H9 (cell line): ENCODE measurements at regions not wholly inside any gene's neighbourhood (a gene's known extent, or its start where the extent isn't known, plus 50 kb on each side); places are given as distances from the start of the nearest gene placed in this dataset.

Source experiments
- DNase-seq: peaks from one replicate; pipeline ENCODE4 v3.0.0-alpha.2; 2017
- H2AFZ ChIP-seq: one replicate; pipeline ENCODE4 v1.6.1; 2013; ENCODE audit warnings: mild to moderate bottlenecking, low read length, control low read depth, moderate library complexity
- H2AK5ac ChIP-seq: 2 replicates; pipeline ENCODE4 v1.6.1; 2013; ENCODE audit warnings: low read length, control low read depth, mixed read lengths; ENCODE audit not compliant: insufficient read length
- H2BK120ac ChIP-seq: one replicate; pipeline ENCODE4 v1.6.1; 2013; ENCODE audit warnings: low read depth, mild to moderate bottlenecking, low read length, control low read depth, inconsistent platforms; ENCODE audit not compliant: poor library complexity, severe bottlenecking
- H2BK12ac ChIP-seq: 2 replicates; pipeline ENCODE4 v1.6.1; 2013; ENCODE audit warnings: low read length, control low read depth, mixed read lengths, low read depth; ENCODE audit not compliant: insufficient read length
- H2BK15ac ChIP-seq: 2 replicates; pipeline ENCODE4 v1.6.1; 2013; ENCODE audit warnings: low read depth, low read length, control low read depth
- H2BK20ac ChIP-seq: one replicate; pipeline ENCODE4 v1.6.1; 2013; ENCODE audit warnings: low read depth, mild to moderate bottlenecking, low read length, control low read depth, inconsistent platforms; ENCODE audit not compliant: poor library complexity, severe bottlenecking
- H2BK5ac ChIP-seq: 2 replicates; pipeline ENCODE4 v1.6.1; 2013; ENCODE audit warnings: low read length, control low read depth, mixed read lengths; ENCODE audit not compliant: insufficient read length
- H3K14ac ChIP-seq: 2 replicates; pipeline ENCODE4 v1.6.1; 2013; ENCODE audit warnings: low read length, control low read depth; ENCODE audit not compliant: insufficient read depth
- H3K18ac ChIP-seq: 2 replicates; pipeline ENCODE4 v1.6.1; 2013; ENCODE audit warnings: low read depth, mild to moderate bottlenecking, mixed read lengths, low read length, control low read depth; ENCODE audit not compliant: insufficient read length
- H3K23ac ChIP-seq: 2 replicates; pipeline ENCODE4 v1.6.1; 2013; ENCODE audit warnings: low read length, control low read depth, mixed read lengths, low read depth; ENCODE audit not compliant: insufficient read length
- H3K23me2 ChIP-seq: 2 replicates; pipeline ENCODE4 v1.6.1; 2013; ENCODE audit warnings: low read depth, mild to moderate bottlenecking, mixed read lengths, low read length, control low read depth; ENCODE audit not compliant: insufficient read length, poor library complexity, severe bottlenecking
- H3K27ac ChIP-seq: 2 replicates; pipeline ENCODE4 v1.5.1; 2013; ENCODE audit warnings: low read length, control low read depth, mixed read lengths, low read depth; ENCODE audit not compliant: insufficient read length
- H3K27me3 ChIP-seq: 2 replicates; pipeline ENCODE4 v1.6.1; 2013; ENCODE audit warnings: low read length, control low read depth, inconsistent platforms; ENCODE audit not compliant: insufficient read depth
- H3K4ac ChIP-seq: 2 replicates; pipeline ENCODE4 v1.6.1; 2013; ENCODE audit warnings: low read depth, mild to moderate bottlenecking, control low read depth, inconsistent platforms, low read length, moderate library complexity
- H3K4me1 ChIP-seq: 2 replicates; pipeline ENCODE4 v1.6.1; 2013; ENCODE audit warnings: low read length, control low read depth, inconsistent platforms; ENCODE audit not compliant: insufficient read depth
- H3K4me2 ChIP-seq: 2 replicates; pipeline ENCODE4 v1.6.1; 2013; ENCODE audit warnings: low read length, control low read depth, mixed read lengths; ENCODE audit not compliant: insufficient read length, insufficient read depth
- H3K56ac ChIP-seq: 2 replicates; pipeline ENCODE4 v1.6.1; 2013; ENCODE audit warnings: low read depth, mild to moderate bottlenecking, mixed read lengths, low read length, control low read depth; ENCODE audit not compliant: insufficient read length
- H3K79me1 ChIP-seq: 2 replicates; pipeline ENCODE4 v1.6.1; 2013; ENCODE audit warnings: low read depth, mild to moderate bottlenecking, moderate library complexity, low read length, control low read depth, inconsistent platforms; ENCODE audit not compliant: insufficient read depth, poor library complexity, severe bottlenecking
- H3K79me2 ChIP-seq: 2 replicates; pipeline ENCODE4 v1.6.1; 2013; ENCODE audit warnings: low read length, control low read depth, inconsistent platforms; ENCODE audit not compliant: insufficient read depth
- H3K9ac ChIP-seq: 2 replicates; pipeline ENCODE4 v1.6.1; 2013; ENCODE audit warnings: low read length, control low read depth, mixed read lengths; ENCODE audit not compliant: insufficient read length; ENCODE audit errors: extremely low read depth
- H3K9me3 ChIP-seq: one replicate; pipeline ENCODE4 v1.6.1; 2013; ENCODE audit warnings: low read depth, low read length, inconsistent platforms; ENCODE audit not compliant: control insufficient read depth
- H3T11ph ChIP-seq: one replicate; pipeline ENCODE4 v1.6.1; 2013; ENCODE audit warnings: mild to moderate bottlenecking, low read length, control low read depth, inconsistent platforms
- H4K20me1 ChIP-seq: one replicate; pipeline ENCODE4 v1.6.1; 2013; ENCODE audit not compliant: control insufficient read depth, insufficient read length, insufficient read depth
- H4K5ac ChIP-seq: 2 replicates; pipeline ENCODE4 v1.6.1; 2013; ENCODE audit warnings: low read depth, mild to moderate bottlenecking, mixed read lengths, low read length, control low read depth; ENCODE audit not compliant: insufficient read length
- H4K8ac ChIP-seq: replicated peaks from 2 replicates; pipeline ENCODE4 v1.6.1; 2013; ENCODE audit warnings: low read length, control low read depth, mixed read lengths, low read depth; ENCODE audit not compliant: insufficient read length
- H4K91ac ChIP-seq: 2 replicates; pipeline ENCODE4 v1.6.1; 2013; ENCODE audit warnings: low read depth, mild to moderate bottlenecking, moderate library complexity, mixed read lengths, low read length, control low read depth; ENCODE audit not compliant: insufficient read length
- H3K27ac Mint-ChIP-seq, 3 experiments: 2 replicates in 2 of 3; 3 replicates in 1 of 3; pipeline ENCODE4 v1.8.0; 2020 to 2021; ENCODE audit warnings: mixed read lengths in 3 of 3, mild to moderate bottlenecking in 1 of 3, moderate library complexity in 1 of 3
- H3K27me3 Mint-ChIP-seq: 2 replicates; pipeline ENCODE4 v1.8.0; 2021; ENCODE audit warnings: low read depth, mild to moderate bottlenecking, moderate library complexity, mixed read lengths
- H3K36me3 Mint-ChIP-seq, 3 experiments: 2 replicates in 2 of 3; 3 replicates in 1 of 3; pipeline ENCODE4 v1.8.0; 2020 to 2021; ENCODE audit warnings: low read depth in 3 of 3, mixed read lengths in 3 of 3; ENCODE audit not compliant: insufficient read depth in 1 of 3
- H3K4me1 Mint-ChIP-seq, 2 experiments: 2 replicates each; pipeline ENCODE4 v1.8.0; 2020; ENCODE audit warnings: mixed read lengths in 2 of 2
- H3K4me3 Mint-ChIP-seq, 2 experiments: 2 replicates in 1 of 2; 3 replicates in 1 of 2; pipeline ENCODE4 v1.8.0; 2020 to 2021; ENCODE audit warnings: mild to moderate bottlenecking in 2 of 2, mixed read lengths in 2 of 2, moderate library complexity in 1 of 2
- H3K9me3 Mint-ChIP-seq, 2 experiments: 2 replicates in 1 of 2; 3 replicates in 1 of 2; pipeline ENCODE4 v1.8.0; 2020; ENCODE audit warnings: mild to moderate bottlenecking in 2 of 2, mixed read lengths in 2 of 2, moderate library complexity in 1 of 2
- CTCF ChIP-seq: fragments of 200-600 bp; sonication (generic); conservative IDR thresholded peaks from 3 replicates; pipeline ENCODE4 v1.8.0; 2021; ENCODE audit warnings: antibody characterized with exemption, mild to moderate bottlenecking
- WGBS: extraction: QIAGEN DNeasy Blood & Tissue Kit; methylation state at CpG from one replicate; pipeline ENCODE4 v1.1.7; 2013; ENCODE audit warnings: missing lambda C conversion rate, low lambda C conversion rate, mixed read lengths; ENCODE audit not compliant: insufficient read length; ENCODE audit errors: extremely low coverage; 5-methylcytosine and 5-hydroxymethylcytosine counted together

DNA sequence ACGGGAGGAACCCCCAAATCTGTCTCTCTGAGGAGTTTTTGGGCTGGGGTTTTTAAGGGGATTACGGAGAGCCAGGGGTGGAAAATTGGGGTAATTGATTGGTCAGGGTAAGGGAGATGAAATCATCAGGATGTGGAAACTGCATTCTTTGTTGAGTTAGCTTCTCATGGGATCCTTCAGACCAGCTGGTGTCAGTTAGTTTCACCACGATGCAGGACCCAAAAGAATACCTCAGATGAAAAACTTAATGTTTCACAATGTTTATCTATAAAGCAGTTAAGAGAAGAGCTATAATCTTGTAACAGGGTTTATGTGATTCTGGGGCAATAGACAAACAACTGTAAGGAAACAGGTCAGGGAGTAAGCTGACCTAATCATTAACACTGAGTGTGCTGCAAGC is 230.8 kb downstream of the POU4F1 start:
- no peak overlapping the region for H3K14ac ChIP-seq
- Mint-ChIP-seq H3K4me1 (no peaks in the 10 kb centered on the region), H3K27me3 (0 out of 2 replicates have a peak, but pooled peaks cover 3% of the 10 kb centered on the region), H3K4me3 (no peak overlapping the region), H3K36me3 (no peaks in the 10 kb centered on the region), H3K9me3 (no peaks in the 10 kb centered on the region), H3K27ac (no peak overlapping the region)
- no peaks in the 10 kb centered on the region for H3K9me3 ChIP-seq
- H3K79me2 ChIP-seq = no peaks in the 10 kb centered on the region
- H4K5ac ChIP-seq = no peak overlapping the region
- H2BK5ac ChIP-seq = no peak overlapping the region
- no peak for DNase-seq
- H3K27ac ChIP-seq = no peak overlapping the region
- H3K4me1 ChIP-seq = no peaks in the 10 kb centered on the region
- no peak overlapping the region for H2BK20ac ChIP-seq
- no peak for TF ChIP-seq CTCF
- no peaks in the 10 kb centered on the region for H4K20me1 ChIP-seq
- no peak overlapping the region for H2BK15ac ChIP-seq
- H2AK5ac ChIP-seq = no peak overlapping the region
- no peak overlapping the region for H3K56ac ChIP-seq
- no peak overlapping the region for H2BK120ac ChIP-seq
- no peak overlapping the region for H3K23ac ChIP-seq
- H3K18ac ChIP-seq = no peak overlapping the region
- no peaks in the 10 kb centered on the region for H3K27me3 ChIP-seq
- no CpG with 5 or more reads among the region's 3 CpGs for WGBS
- H3K4me2 ChIP-seq = no peak overlapping the region
- H3K9ac ChIP-seq = no peak overlapping the region
- H2AFZ ChIP-seq = no peak overlapping the region
- H3K23me2 ChIP-seq = no peaks in the 10 kb centered on the region
- H3T11ph ChIP-seq = no peak overlapping the region
- H4K91ac ChIP-seq = no peak overlapping the region
- H4K8ac ChIP-seq = no peak overlapping the region
- H3K4ac ChIP-seq = no peak overlapping the region
- no peak overlapping the region for H2BK12ac ChIP-seq
- no peaks in the 10 kb centered on the region for H3K79me1 ChIP-seq
